Peyer's patch (tissue), 4 donors: ENCODE measurements at regions not wholly inside any gene's neighbourhood (a gene's known extent, or its start where the extent isn't known, plus 50 kb on each side); places are given as distances from the start of the nearest gene placed in this dataset.
A peak's percentile ranks its signal among the peaks of the same experiment; 100 is the strongest.
"Not testable (repeated sequence)": the region's sequence is repeated elsewhere in the genome, so short reads cannot be mapped to it uniquely, and the experiment has no call there.

Source experiments
- DNase-seq, 3 donors: peaks; one replicate each; pipeline ENCODE4 v3.0.0-alpha.2; 2017 to 2019
- H3K27ac ChIP-seq, 4 donors: fragments of 200-600 bp; sonication (generic); one replicate each; pipeline ENCODE4 v1.5.1; 2016 to 2019
- H3K27me3 ChIP-seq, 2 donors: fragments of 200-600 bp; sonication (generic); one replicate each; pipeline ENCODE4 v1.5.1; 2019
- H3K36me3 ChIP-seq, 3 donors: fragments of 200-600 bp; sonication (generic); one replicate each; pipeline ENCODE4 v1.5.1; 2016 to 2019
- H3K4me1 ChIP-seq, 4 donors: fragments of 200-600 bp; sonication (generic); one replicate each; pipeline ENCODE4 v1.5.1; 2016 to 2019
- H3K4me3 ChIP-seq, 4 donors: fragments of 200-600 bp; sonication (generic); 1 replicate in 3 of 4; 2 replicates in 1 of 4; pipeline ENCODE4 v1.5.1; 2016 to 2019; ENCODE audit warnings: mild to moderate bottlenecking in 1 of 4
- H3K9me3 ChIP-seq, 4 donors: fragments of 200-600 bp; sonication (generic); one replicate each; pipeline ENCODE4 v1.5.1; 2016 to 2019; ENCODE audit warnings: mild to moderate bottlenecking in 1 of 4
- CTCF ChIP-seq, 6 experiments: fragments of 450-650 bp in 4 of 6; fragments of 200-600 bp in 2 of 6; sonication (generic) in 1 of 6; IDR thresholded peaks; one replicate each; pipeline ENCODE4 v1.5.1; 2017 to 2019; ENCODE audit warnings: antibody characterized with exemption in 6 of 6, mild to moderate bottlenecking in 3 of 6, moderate library complexity in 1 of 6
- POLR2A ChIP-seq, 2 donors: fragments of 450-650 bp; IDR thresholded peaks; one replicate each; pipeline ENCODE4 v1.5.1; 2017; ENCODE audit warnings: antibody characterized with exemption in 2 of 2, mild to moderate bottlenecking in 2 of 2, moderate library complexity in 2 of 2

- H3K36me3 ChIP-seq, H3K4me1 ChIP-seq, H3K27me3 ChIP-seq, H3K9me3 ChIP-seq, H3K27ac ChIP-seq, DNase-seq, H3K4me3 ChIP-seq: not testable (repeated sequence)
- peak in 3 of 6 experiments; percentile 9 to 37 (median 22) for TF ChIP-seq CTCF (IDR thresholded peaks at IDR 0.05)
These were observed 196.8 kb downstream of the CCNG2 start for GRCh38 chr4:77353724-77354315.

- H3K36me3 ChIP-seq = no peaks in the 10 kb centered on the region
- TF ChIP-seq POLR2A (IDR thresholded peaks at IDR 0.05) = no peak
- TF ChIP-seq CTCF (IDR thresholded peaks at IDR 0.05) = no peak
- no peaks in the 10 kb centered on the region for H3K27me3 ChIP-seq
- H3K4me1 ChIP-seq = no peaks in the 10 kb centered on the region
- no peak overlapping the region for H3K27ac ChIP-seq
- DNase-seq = no peak
- H3K4me3 ChIP-seq = no peak overlapping the region
- no peaks in the 10 kb centered on the region for H3K9me3 ChIP-seq
These were observed 197.5 kb downstream of the CCNG2 start for GRCh38 chr4:77354550-77354949.

GRCh38 chr4:77355731-77356130 lies 198.7 kb downstream of the CCNG2 start:
- Histone ChIP-seq H3K27me3 (no peaks in the 10 kb centered on the region), H3K36me3 (no peaks in the 10 kb centered on the region), H3K9me3 (no peaks in the 10 kb centered on the region), H3K27ac (no peak overlapping the region), H3K4me3 (no peak overlapping the region), H3K4me1 (no peaks in the 10 kb centered on the region)
- no peak for DNase-seq
- TF ChIP-seq POLR2A (IDR thresholded peaks at IDR 0.05) = no peak

- Histone ChIP-seq H3K4me3 (no peak overlapping the region), H3K9me3 (no peaks in the 10 kb centered on the region), H3K4me1 (no peaks in the 10 kb centered on the region), H3K27me3 (no peaks in the 10 kb centered on the region), H3K27ac (no peak overlapping the region), H3K36me3 (no peaks in the 10 kb centered on the region)
- no peak for TF ChIP-seq POLR2A (IDR thresholded peaks at IDR 0.05)
- peak in 4 of 6 experiments; percentile 56 to 74 (median 68) for TF ChIP-seq CTCF (IDR thresholded peaks at IDR 0.05)
- no peak for DNase-seq
These were observed 201.4 kb downstream of the CCNG2 start for GRCh38 chr4:77358315-77358928.

- DNase-seq = no peak
- TF ChIP-seq CTCF (IDR thresholded peaks at IDR 0.05) (no peak), POLR2A (IDR thresholded peaks at IDR 0.05) (no peak)
- Histone ChIP-seq H3K27ac (no peak overlapping the region), H3K36me3 (no peaks in the 10 kb centered on the region), H3K9me3 (no peaks in the 10 kb centered on the region), H3K4me3 (no peak overlapping the region), H3K27me3 (no peaks in the 10 kb centered on the region), H3K4me1 (no peaks in the 10 kb centered on the region)
These were observed 203.4 kb downstream of the CCNG2 start for GRCh38 chr4:77360451-77360850.

GRCh38 chr4:77366876-77367275 lies 209.9 kb downstream of the CCNG2 start:
- not testable (repeated sequence) for DNase-seq, H3K27me3 ChIP-seq, H3K27ac ChIP-seq, H3K36me3 ChIP-seq, H3K4me1 ChIP-seq, H3K4me3 ChIP-seq, H3K9me3 ChIP-seq
- peak in 3 of 6 experiments; percentile 33 to 47 (median 36) for TF ChIP-seq CTCF (IDR thresholded peaks at IDR 0.05)
